Lower leg skin (tissue), 4 donors: ENCODE measurements at regions not wholly inside any gene's neighbourhood (a gene's known extent, or its start where the extent isn't known, plus 50 kb on each side); places are given as distances from the start of the nearest gene placed in this dataset.

Experiments used
- DNase-seq, 2 donors: peaks; one replicate each; pipeline ENCODE4 v3.0.0-alpha.2; 2019; ENCODE audit warnings: low spot score in 2 of 2
- H3K4me3 ChIP-seq: fragments of 200-600 bp; sonication (generic); 2 replicates; pipeline ENCODE4 v1.5.1; 2017; ENCODE audit warnings: mild to moderate bottlenecking, low read depth; ENCODE audit not compliant: poor library complexity, severe bottlenecking
- POLR2A ChIP-seq, 2 donors: fragments of 450-650 bp; IDR thresholded peaks; one replicate each; pipeline ENCODE4 v1.6.1; 2016 to 2017; ENCODE audit warnings: antibody characterized with exemption in 2 of 2, mild to moderate bottlenecking in 1 of 2, moderate library complexity in 1 of 2
- WGBS, 2 donors: methylation state at CpG; one replicate each; pipeline ENCODE4 v1.1.5; 2018; 5-methylcytosine and 5-hydroxymethylcytosine counted together
- intact Hi-C: fragments of 100-400 bp; cut with DNase I; formaldehyde crosslinking; loops from one replicate; pipeline ENCODE4 v1.15.0; 2023; ENCODE audit warnings: low total_unique reads
- TF ChIP-seq, protein P1 (sequence below), 3 donors: fragments of 450-650 bp; IDR thresholded peaks; one replicate each; pipeline ENCODE4 v1.5.1; 2016; ENCODE audit warnings: antibody characterized with exemption in 3 of 3, mild to moderate bottlenecking in 3 of 3, moderate library complexity in 2 of 3

DNA sequence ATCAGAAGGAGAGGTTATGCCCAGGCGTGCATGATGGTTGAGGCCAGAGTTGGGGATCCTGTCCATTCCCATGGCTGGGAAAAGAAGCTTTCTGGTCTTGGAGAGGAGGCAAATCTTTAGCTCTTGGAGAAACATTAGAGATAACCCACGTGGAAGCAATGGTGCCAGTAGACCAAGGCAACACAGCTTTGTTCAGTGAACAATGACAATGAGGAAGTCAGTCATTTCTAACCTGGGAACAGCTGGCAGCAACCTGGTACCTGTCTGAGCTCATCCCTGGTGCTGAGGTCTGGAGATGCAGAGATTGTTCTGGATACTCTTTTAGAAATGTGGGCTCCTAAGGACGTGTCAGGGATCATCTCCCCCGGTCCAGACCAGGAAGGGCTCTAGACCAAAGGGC, 76.7 kb upstream of the PAX1 start:
- no peak for DNase-seq
- TF ChIP-seq POLR2A (IDR thresholded peaks at IDR 0.05), result no peak
- TF ChIP-seq, protein P1, sequence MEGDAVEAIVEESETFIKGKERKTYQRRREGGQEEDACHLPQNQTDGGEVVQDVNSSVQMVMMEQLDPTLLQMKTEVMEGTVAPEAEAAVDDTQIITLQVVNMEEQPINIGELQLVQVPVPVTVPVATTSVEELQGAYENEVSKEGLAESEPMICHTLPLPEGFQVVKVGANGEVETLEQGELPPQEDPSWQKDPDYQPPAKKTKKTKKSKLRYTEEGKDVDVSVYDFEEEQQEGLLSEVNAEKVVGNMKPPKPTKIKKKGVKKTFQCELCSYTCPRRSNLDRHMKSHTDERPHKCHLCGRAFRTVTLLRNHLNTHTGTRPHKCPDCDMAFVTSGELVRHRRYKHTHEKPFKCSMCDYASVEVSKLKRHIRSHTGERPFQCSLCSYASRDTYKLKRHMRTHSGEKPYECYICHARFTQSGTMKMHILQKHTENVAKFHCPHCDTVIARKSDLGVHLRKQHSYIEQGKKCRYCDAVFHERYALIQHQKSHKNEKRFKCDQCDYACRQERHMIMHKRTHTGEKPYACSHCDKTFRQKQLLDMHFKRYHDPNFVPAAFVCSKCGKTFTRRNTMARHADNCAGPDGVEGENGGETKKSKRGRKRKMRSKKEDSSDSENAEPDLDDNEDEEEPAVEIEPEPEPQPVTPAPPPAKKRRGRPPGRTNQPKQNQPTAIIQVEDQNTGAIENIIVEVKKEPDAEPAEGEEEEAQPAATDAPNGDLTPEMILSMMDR (IDR thresholded peaks at IDR 0.05), result no peak
- intact Hi-C loops, result no loop called here
- H3K4me3 ChIP-seq, result no peak overlapping the region
- WGBS, 2 donors, result 80 to 81% methylated on average over 4 of the region's 4 CpGs

- no peak for DNase-seq
- intact Hi-C loops, result no loop called here
- WGBS, 2 donors, result 91 to 96% methylated on average over 1 of the region's 1 CpG
- TF ChIP-seq POLR2A (IDR thresholded peaks at IDR 0.05), result no peak
- TF ChIP-seq, protein P1 (IDR thresholded peaks at IDR 0.05), result no peak
- H3K4me3 ChIP-seq, result no peak overlapping the region
Measured at GRCh38 chr20:21623781-21624094, 81.7 kb upstream of the PAX1 start.

DNA sequence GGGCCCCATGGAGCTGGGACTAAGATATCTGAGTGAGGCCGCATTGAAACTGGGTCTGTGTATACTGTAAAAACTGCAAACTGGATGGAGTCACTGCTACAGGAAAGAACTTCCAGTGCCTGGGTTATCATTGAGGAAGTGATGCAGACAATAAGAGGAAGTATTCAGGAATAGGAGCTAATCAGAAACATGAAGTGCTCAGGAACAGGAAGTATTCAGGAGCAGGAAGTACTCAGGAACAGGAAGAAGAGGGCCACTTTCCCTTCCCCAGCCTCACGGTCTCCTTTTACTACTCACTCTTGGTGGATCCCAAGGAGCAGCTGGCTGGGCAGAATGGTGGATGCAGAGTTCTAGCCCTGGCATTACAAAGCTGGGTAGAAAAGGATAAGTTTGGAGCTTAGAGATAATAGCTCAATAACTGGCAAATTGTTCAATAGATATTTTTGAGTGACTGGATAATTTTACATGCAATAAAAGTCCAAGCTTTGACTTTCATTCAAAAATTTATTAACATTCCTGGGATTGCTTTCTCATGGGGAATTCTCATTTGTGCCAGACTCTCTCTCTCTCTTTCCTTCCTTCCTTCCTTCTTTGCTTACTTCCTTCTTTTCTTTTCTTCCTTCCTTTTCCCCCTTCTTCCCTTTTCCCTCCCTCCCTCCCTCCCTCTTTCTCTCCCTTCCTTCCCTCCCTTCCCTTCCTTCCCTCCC, 82.2 kb upstream of the PAX1 start:
- WGBS, 2 donors, result 61 to 62% methylated on average over 2 of the region's 2 CpGs
- no peak overlapping the region for H3K4me3 ChIP-seq
- no peak for DNase-seq
- TF ChIP-seq, protein P1 (IDR thresholded peaks at IDR 0.05), result no peak
- no peak for TF ChIP-seq POLR2A (IDR thresholded peaks at IDR 0.05)
- intact Hi-C loops, result no loop called here

DNA sequence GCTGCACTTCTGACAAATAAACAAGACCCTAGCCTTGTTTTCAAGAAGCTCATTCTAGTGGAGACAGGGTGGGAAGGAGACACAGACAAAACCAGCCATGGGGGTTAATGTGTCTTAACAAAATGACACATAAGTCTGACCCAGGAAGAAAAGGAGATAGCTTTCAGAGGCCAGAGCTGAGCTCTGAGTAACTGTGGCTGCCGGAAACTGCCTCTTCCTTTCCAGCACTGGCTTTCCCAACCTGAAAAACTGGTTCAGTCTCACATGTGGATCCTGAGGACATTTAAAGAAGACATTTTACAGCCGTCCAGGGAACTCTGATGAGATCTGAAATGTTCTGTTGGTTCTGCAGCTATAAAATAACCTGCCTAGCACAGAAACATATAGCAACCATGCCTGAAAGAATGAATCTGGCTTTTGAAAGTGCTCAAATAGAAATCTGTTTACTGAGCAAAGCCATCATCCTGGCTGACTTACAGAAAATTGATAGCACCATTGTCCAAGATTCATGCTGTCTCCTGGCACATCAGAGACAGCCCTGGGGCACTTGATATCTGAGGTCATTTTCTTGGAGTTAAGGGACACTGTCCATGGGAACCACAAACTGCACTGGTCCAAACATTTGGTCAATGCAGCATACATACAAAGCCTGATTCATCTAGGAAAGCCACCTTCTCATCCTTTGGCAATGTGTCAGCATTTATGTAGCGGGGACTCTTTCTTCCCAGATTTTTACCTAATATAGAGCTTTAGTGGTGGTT, 83.2 kb upstream of the PAX1 start:
- TF ChIP-seq, protein P1 (IDR thresholded peaks at IDR 0.05), result no peak
- TF ChIP-seq POLR2A (IDR thresholded peaks at IDR 0.05), result no peak
- DNase-seq, result no peak
- H3K4me3 ChIP-seq, result no peak overlapping the region
- intact Hi-C loops, result no loop called here
- 52 to 60% methylated on average over 3 of the region's 3 CpGs for WGBS, 2 donors

DNA sequence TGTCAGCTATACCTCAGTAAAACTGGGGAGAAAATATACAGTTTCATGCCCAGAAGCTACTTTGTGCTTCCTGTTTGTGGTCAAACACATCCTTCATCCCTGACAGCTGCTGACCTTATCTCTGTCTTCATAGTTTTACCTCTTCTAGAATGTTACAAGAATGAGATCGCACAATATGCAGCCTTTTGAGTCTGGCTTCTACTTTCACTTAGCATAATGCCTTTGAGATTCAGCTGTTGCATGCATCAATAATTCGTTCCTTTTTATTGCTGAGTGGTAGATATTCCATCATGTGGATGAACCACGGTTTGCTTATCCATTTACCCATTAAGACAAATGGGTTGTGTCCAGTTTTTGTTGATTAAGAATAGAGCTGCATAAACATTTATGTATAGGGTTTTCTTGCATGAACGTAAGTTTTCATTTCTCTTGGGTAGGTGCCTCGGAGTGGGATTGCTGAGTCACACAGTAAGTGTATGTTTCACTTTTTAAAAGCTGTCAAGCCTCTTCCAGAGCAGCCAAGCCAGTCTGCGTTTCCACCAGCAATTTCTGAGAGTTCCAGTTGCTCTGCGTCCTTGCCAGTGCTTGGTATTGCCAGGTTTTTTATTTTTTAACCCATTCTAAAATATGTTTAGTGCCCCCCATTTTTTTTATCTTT, 86.6 kb upstream of the PAX1 start:
- DNase-seq, result no peak
- 51 to 53% methylated on average over 7 of the region's 7 CpGs for WGBS, 2 donors
- intact Hi-C loops, result no loop called here
- no peak overlapping the region for H3K4me3 ChIP-seq
- no peak for TF ChIP-seq POLR2A (IDR thresholded peaks at IDR 0.05)
- TF ChIP-seq, protein P1 (IDR thresholded peaks at IDR 0.05), result no peak
